ENCODE measurements at regions not wholly inside any gene's neighbourhood (a gene's known extent, or its start where the extent isn't known, plus 50 kb on each side); places are given as distances from the start of the nearest gene placed in this dataset.
A peak's percentile ranks its signal among the peaks of the same experiment; 100 is the strongest.

DNA sequence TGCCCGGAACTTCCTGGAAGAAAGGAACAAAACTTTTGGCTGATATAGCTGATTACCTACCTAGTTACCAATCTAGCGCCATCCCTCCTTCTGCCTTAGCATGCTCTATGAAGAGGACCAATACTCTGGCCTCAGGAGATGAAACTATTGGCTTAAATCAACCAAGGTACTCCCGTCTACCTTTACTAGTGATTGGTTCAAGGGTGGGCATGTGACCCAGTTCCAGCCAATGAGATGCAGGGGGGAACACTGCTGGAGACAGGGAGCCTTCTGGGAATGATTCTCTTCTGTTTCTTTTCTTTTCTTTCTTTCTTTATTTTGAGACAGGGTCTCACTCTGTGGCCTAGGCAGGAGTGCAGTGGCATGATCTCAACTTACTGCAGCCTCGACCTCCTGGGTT, 72.6 kb upstream of the CCDC167 start:
- Histone ChIP-seq H3K4me1 (ENCODE audit: insufficient read depth, low read length, poor library complexity, severe bottlenecking) (peaks cover 17% of the 10 kb centered on the region), H4K20me1 (ENCODE audit: insufficient read depth, low read length) (no peaks in the 10 kb centered on the region), H3K4me2 (ENCODE audit: low read length) (no peak overlapping the region), H3K36me3 (ENCODE audit: insufficient read depth, low read length) (no peaks in the 10 kb centered on the region), H3K9me2 (ENCODE audit: insufficient read depth, low read length) (no peaks in the 10 kb centered on the region), H3K4me3 (ENCODE audit: low read depth, low read length, poor library complexity, severe bottlenecking) (no peak overlapping the region), H2AFZ (ENCODE audit: low read length) (no peak overlapping the region), H3K79me2 (ENCODE audit: insufficient read depth, low read depth, low read length) (no peaks in the 10 kb centered on the region), H3K27ac (ENCODE audit: low read depth, low read length, poor library complexity, severe bottlenecking) (no peak overlapping the region), H3K9me3 (ENCODE audit: low read length) (no peaks in the 10 kb centered on the region)
- DNase-seq (ENCODE audit: low spot score), result no peak
- intact Hi-C loops (cut with micrococcal nuclease; ENCODE audit: unreplicated experiment), result no loop called here
- ChIA-PET CTCF (ENCODE audit: unreplicated experiment) (interaction anchor here (0.8 kb wide), 1 partner anchor 112 kb away, joined by 3 read pairs; no protein-coding TSS in a partner anchor), POLR2A (interaction anchor here (0.6 kb wide), 1 partner anchor 68 kb away, joined by 3 read pairs; no protein-coding TSS in a partner anchor)
- no peak for TF ChIP-seq EZH2phosphoT487 (IDR thresholded peaks at IDR 0.05; ENCODE audit: borderline replicate concordance, low read depth, low read length)
- TF ChIP-seq, protein P1, sequence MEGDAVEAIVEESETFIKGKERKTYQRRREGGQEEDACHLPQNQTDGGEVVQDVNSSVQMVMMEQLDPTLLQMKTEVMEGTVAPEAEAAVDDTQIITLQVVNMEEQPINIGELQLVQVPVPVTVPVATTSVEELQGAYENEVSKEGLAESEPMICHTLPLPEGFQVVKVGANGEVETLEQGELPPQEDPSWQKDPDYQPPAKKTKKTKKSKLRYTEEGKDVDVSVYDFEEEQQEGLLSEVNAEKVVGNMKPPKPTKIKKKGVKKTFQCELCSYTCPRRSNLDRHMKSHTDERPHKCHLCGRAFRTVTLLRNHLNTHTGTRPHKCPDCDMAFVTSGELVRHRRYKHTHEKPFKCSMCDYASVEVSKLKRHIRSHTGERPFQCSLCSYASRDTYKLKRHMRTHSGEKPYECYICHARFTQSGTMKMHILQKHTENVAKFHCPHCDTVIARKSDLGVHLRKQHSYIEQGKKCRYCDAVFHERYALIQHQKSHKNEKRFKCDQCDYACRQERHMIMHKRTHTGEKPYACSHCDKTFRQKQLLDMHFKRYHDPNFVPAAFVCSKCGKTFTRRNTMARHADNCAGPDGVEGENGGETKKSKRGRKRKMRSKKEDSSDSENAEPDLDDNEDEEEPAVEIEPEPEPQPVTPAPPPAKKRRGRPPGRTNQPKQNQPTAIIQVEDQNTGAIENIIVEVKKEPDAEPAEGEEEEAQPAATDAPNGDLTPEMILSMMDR (conservative IDR thresholded peaks at IDR 0.05; ENCODE audit: low read length), result no peak
- BruUV-seq (replicated peaks), result no TSS peak

DNA sequence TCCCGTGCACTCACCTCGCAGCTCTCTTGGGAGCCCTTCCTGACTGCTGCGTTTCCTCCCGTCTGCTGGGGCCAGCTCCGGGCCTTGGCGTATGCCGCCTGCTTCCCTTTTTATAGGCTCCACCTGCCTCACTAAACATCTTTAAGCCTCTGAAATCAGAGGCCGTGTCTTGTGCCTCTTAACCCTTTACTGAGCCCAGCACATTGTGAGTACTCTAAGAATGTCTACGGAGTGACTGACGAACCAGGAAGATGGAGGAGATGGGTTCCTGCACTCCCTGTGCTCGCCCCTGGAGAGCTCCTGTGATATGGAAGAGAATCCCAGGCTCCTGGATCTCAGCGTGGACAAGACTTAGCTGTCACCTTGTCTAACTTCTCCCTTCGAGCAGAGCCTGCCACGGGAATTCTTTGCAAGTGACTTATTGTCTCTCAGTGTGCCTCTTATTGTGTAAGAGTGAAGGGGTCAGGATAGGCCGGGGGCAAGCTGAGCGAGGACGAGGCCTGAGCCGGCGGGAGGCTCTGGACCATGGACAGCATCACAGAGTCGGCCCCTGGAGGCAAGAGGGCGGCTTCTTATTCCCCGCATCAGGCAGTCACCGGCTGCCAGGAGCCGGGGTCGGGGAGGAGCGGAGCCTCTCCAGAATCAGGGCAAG, 70.9 kb upstream of the CCDC167 start:
- peak overlapping the region; percentile 35 for H2AFZ ChIP-seq (ENCODE audit: low read length)
- peak overlapping the region; percentile 21; the same call in 1 of the 2 replicates for H3K4me2 ChIP-seq (ENCODE audit: low read length)
- no peaks in the 10 kb centered on the region for H3K9me3 ChIP-seq (ENCODE audit: low read length)
- no peaks in the 10 kb centered on the region for H3K79me2 ChIP-seq (ENCODE audit: insufficient read depth, low read depth, low read length)
- no peaks in the 10 kb centered on the region for H3K36me3 ChIP-seq (ENCODE audit: insufficient read depth, low read length)
- TF ChIP-seq EZH2phosphoT487 (IDR thresholded peaks at IDR 0.05; ENCODE audit: borderline replicate concordance, low read depth, low read length), result no peak
- TF ChIP-seq, protein P1 (conservative IDR thresholded peaks at IDR 0.05; ENCODE audit: low read length), result no peak
- no TSS peak for BruUV-seq (replicated peaks)
- intact Hi-C loops (cut with micrococcal nuclease; ENCODE audit: unreplicated experiment), result no loop called here
- no peaks in the 10 kb centered on the region for H3K9me2 ChIP-seq (ENCODE audit: insufficient read depth, low read length)
- H3K27ac ChIP-seq (ENCODE audit: low read depth, low read length, poor library complexity, severe bottlenecking), result no peak overlapping the region
- no peaks in the 10 kb centered on the region for H4K20me1 ChIP-seq (ENCODE audit: insufficient read depth, low read length)
- DNase-seq (ENCODE audit: low spot score), result peak; percentile 69
- peaks cover 21% of the 10 kb centered on the region for H3K4me1 ChIP-seq (ENCODE audit: insufficient read depth, low read length, poor library complexity, severe bottlenecking)
- ChIA-PET POLR2A (interaction anchor here (0.5 to 1.2 kb wide), 3 partner anchors 46 to 970 kb away, joined by 3 to 6 read pairs (median 3); no protein-coding TSS in a partner anchor), CTCF (ENCODE audit: unreplicated experiment) (interaction anchor here (0.7 kb wide), 1 partner anchor 41 kb away, joined by 3 read pairs; no protein-coding TSS in a partner anchor)
- H3K4me3 ChIP-seq (ENCODE audit: low read depth, low read length, poor library complexity, severe bottlenecking), result no peak overlapping the region

Measured in OCI-LY7 (cell line).